PFSK-1 (cell line): ENCODE measurements at regions not wholly inside any gene's neighbourhood (a gene's known extent, or its start where the extent isn't known, plus 50 kb on each side); places are given as distances from the start of the nearest gene placed in this dataset.

ENCODE experiments used
- FOXP2 ChIP-seq: optimal IDR thresholded peaks from 2 replicates; pipeline ENCODE3; 2011; ENCODE audit warnings: borderline replicate concordance, control low read depth, inconsistent platforms; ENCODE audit not compliant: insufficient read depth; ENCODE audit errors: extremely low read length, extremely low read depth
- POLR2AphosphoS5 ChIP-seq: IDR thresholded peaks from 2 replicates; pipeline ENCODE4 v1.6.1; 2012; ENCODE audit warnings: low read depth, mild to moderate bottlenecking, control low read depth, low read length, moderate library complexity
- REST ChIP-seq, 2 experiments: IDR thresholded peaks; 2 replicates each; pipeline versions ENCODE4 v1.6.1 to v1.8.0; 2011 to 2012; ENCODE audit warnings: low read depth in 2 of 2, low read length in 2 of 2, control low read depth in 1 of 2, inconsistent platforms in 1 of 2, mild to moderate bottlenecking in 1 of 2, moderate library complexity in 1 of 2; ENCODE audit not compliant: insufficient read depth in 1 of 2
- SIN3A ChIP-seq: IDR thresholded peaks from 2 replicates; pipeline ENCODE4 v1.6.1; 2012; ENCODE audit warnings: mild to moderate bottlenecking, low read length, moderate library complexity, borderline replicate concordance; ENCODE audit not compliant: insufficient read depth
- TAF1 ChIP-seq: IDR thresholded peaks from 2 replicates; pipeline ENCODE4 v1.6.1; 2012; ENCODE audit warnings: low read length, control low read depth, borderline replicate concordance; ENCODE audit not compliant: insufficient read depth

GRCh38 chr5:158244882-158245281 lies 385.9 kb upstream of the CLINT1 start:
- TF ChIP-seq POLR2AphosphoS5 (no peak), REST (IDR thresholded peaks at IDR 0.05; ENCODE audit: insufficient read depth in 1 of 2, low read depth in 2 of 2, low read length in 2 of 2) (no peak), SIN3A (no peak), TAF1 (no peak), FOXP2 (no peak)

GRCh38 chr5:158236511-158237335 lies 377.8 kb upstream of the CLINT1 start:
- TF ChIP-seq POLR2AphosphoS5 = no peak
- no peak for TF ChIP-seq TAF1
- TF ChIP-seq REST (IDR thresholded peaks at IDR 0.05; ENCODE audit: insufficient read depth in 1 of 2, low read depth in 2 of 2, low read length in 2 of 2) = no peak
- TF ChIP-seq FOXP2 = no peak
- no peak for TF ChIP-seq SIN3A

- TF ChIP-seq FOXP2 = no peak
- no peak for TF ChIP-seq REST (IDR thresholded peaks at IDR 0.05; ENCODE audit: insufficient read depth in 1 of 2, low read depth in 2 of 2, low read length in 2 of 2)
- no peak for TF ChIP-seq POLR2AphosphoS5
- no peak for TF ChIP-seq SIN3A
- no peak for TF ChIP-seq TAF1
Observed at GRCh38 chr5:158235159-158235547, 376.2 kb upstream of the CLINT1 start.

- TF ChIP-seq SIN3A = no peak
- peak; percentile 23 for TF ChIP-seq FOXP2
Observed at GRCh38 chr5:158234323-158235158, 375.6 kb upstream of the CLINT1 start.

GRCh38 chr5:158233735-158234322 lies 374.9 kb upstream of the CLINT1 start:
- TF ChIP-seq FOXP2 (no peak), TAF1 (no peak), POLR2AphosphoS5 (no peak)

GRCh38 chr5:158226496-158226895 lies 367.6 kb upstream of the CLINT1 start:
- TF ChIP-seq REST (IDR thresholded peaks at IDR 0.05; ENCODE audit: insufficient read depth in 1 of 2, low read depth in 2 of 2, low read length in 2 of 2) = no peak
- TF ChIP-seq POLR2AphosphoS5 = no peak
- no peak for TF ChIP-seq TAF1
- no peak for TF ChIP-seq SIN3A
- no peak for TF ChIP-seq FOXP2
